K562 (cell line): ENCODE measurements at regions not wholly inside any gene's neighbourhood (a gene's known extent, or its start where the extent isn't known, plus 50 kb on each side); places are given as distances from the start of the nearest gene placed in this dataset.

Experiments used
- ATAC-seq: fragments of 200-7000 bp; cut with Tn5 transposase; 3 replicates; pipeline ENCODE4 v1.9.1; 2020; ENCODE audit warnings: moderate library complexity
- BruUV-seq: library from RNA; stranded (reverse); fragments of 400-500 nt; replicated peaks from 2 replicates; lab custom pipeline; 2021; lab: Mats Ljungman, UMichigan
- CTCF ChIA-PET: fragments of 300-600 bp; formaldehyde crosslinking; extraction: SDS; loops from one replicate; lab custom pipeline; 2021; ENCODE audit warnings: low intra/inter-chr PET ratio; lab: Yijun Ruan, JAX
- POLR2A ChIA-PET: fragments of 300-600, 350-650 bp; sonication (Branson Sonifier 250); formaldehyde crosslinking; extraction: SDS; loops from one replicate; lab custom pipeline; 2021; ENCODE audit warnings: antibody characterized with exemption, inconsistent platforms; lab: Yijun Ruan, JAX
- DNase-seq, 4 experiments: peaks; one replicate each; pipeline versions ENCODE4 v3.0.0 to v3.0.0-alpha.2; 2011 to 2018; ENCODE audit warnings: low spot score in 3 of 4, mixed read lengths in 3 of 4; ENCODE audit errors: extremely low read depth in 1 of 4
- FAIRE-seq: peaks from 2 replicates; lab custom pipeline; 2011; peaks lifted over from hg19 to GRCh38; lab: Jason Lieb, UNC
- H2AFZ ChIP-seq: 2 replicates; pipeline ENCODE4 v1.6.0; 2011; ENCODE audit warnings: low read depth, low read length, control low read depth, inconsistent platforms
- H3K27ac ChIP-seq: fragments of 200-600 bp; 3 replicates; pipeline ENCODE4 v1.8.0; 2011; ENCODE audit warnings: low read depth, mild to moderate bottlenecking, control low read depth, inconsistent platforms, low read length, moderate library complexity, mixed read lengths; ENCODE audit errors: extremely low read depth
- H3K27me3 ChIP-seq, 2 experiments: fragments of 300-600 bp in 1 of 2; 2 replicates in 1 of 2; 3 replicates in 1 of 2; pipeline versions ENCODE4 v1.6.0 to v1.8.0; 2011; ENCODE audit warnings: inconsistent platforms in 2 of 2, low read length in 2 of 2, mild to moderate bottlenecking in 1 of 2, mixed read lengths in 1 of 2, moderate library complexity in 1 of 2; ENCODE audit not compliant: control insufficient read depth in 2 of 2, insufficient read depth in 2 of 2
- H3K36me3 ChIP-seq: fragments of 300-600 bp; 3 replicates; pipeline ENCODE4 v1.8.0; 2011; ENCODE audit warnings: mild to moderate bottlenecking, low read length, inconsistent platforms; ENCODE audit not compliant: control insufficient read depth, insufficient read depth
- H3K4me1 ChIP-seq, 2 experiments: fragments of 200-600 bp in 1 of 2; replicated peaks in 1 of 2; 2 replicates in 1 of 2; 3 replicates in 1 of 2; pipeline versions ENCODE4 v1.5.1 to v1.8.0; 2011; ENCODE audit warnings: inconsistent platforms in 2 of 2, low read length in 2 of 2, mild to moderate bottlenecking in 1 of 2, mixed read lengths in 1 of 2, moderate library complexity in 1 of 2; ENCODE audit not compliant: control insufficient read depth in 2 of 2, insufficient read depth in 2 of 2
- H3K4me2 ChIP-seq: 2 replicates; pipeline ENCODE4 v1.6.1; 2011; ENCODE audit warnings: low read length, control low read depth, inconsistent platforms, mixed read lengths; ENCODE audit not compliant: insufficient read depth
- H3K4me3 ChIP-seq: fragments of 200-600 bp; sonication (generic), shearing (Covaris generic); 2 replicates; pipeline ENCODE4 v1.5.1; 2016; ENCODE audit warnings: control low read depth, inconsistent platforms
- H3K79me2 ChIP-seq: fragments of 200-600 bp; 3 replicates; pipeline ENCODE4 v1.8.0; 2011; ENCODE audit warnings: low read length, inconsistent platforms; ENCODE audit not compliant: control insufficient read depth, insufficient read depth
- H3K9ac ChIP-seq, 2 experiments: 2 replicates each; pipeline versions ENCODE4 v1.6.0 to v1.6.1; 2011; ENCODE audit warnings: low read depth in 2 of 2, low read length in 2 of 2, control low read depth in 1 of 2, inconsistent platforms in 1 of 2, mild to moderate bottlenecking in 1 of 2, mixed read lengths in 1 of 2; ENCODE audit not compliant: insufficient read depth in 1 of 2
- H3K9me1 ChIP-seq: one replicate; pipeline ENCODE4 v1.6.0; 2011; ENCODE audit warnings: inconsistent platforms, mild to moderate bottlenecking, low read length, moderate library complexity; ENCODE audit not compliant: control insufficient read depth, insufficient read depth
- H3K9me3 ChIP-seq: replicated peaks from 2 replicates; pipeline ENCODE4 v1.5.1; 2011; ENCODE audit warnings: low read depth, low read length, inconsistent platforms; ENCODE audit not compliant: control insufficient read depth, insufficient read depth
- H4K20me1 ChIP-seq: replicated peaks from 2 replicates; pipeline ENCODE4 v1.6.1; 2011; ENCODE audit warnings: low read length, inconsistent platforms, mixed read lengths; ENCODE audit not compliant: control insufficient read depth, insufficient read depth
- BHLHE40 ChIP-seq: IDR thresholded peaks from 2 replicates; pipeline ENCODE4 v1.6.1; 2011; ENCODE audit warnings: low read length, improper control_type of control experiment
- C11orf30 ChIP-seq: fragments of 450-650 bp; IDR thresholded peaks from 2 replicates; pipeline ENCODE4 v1.6.1; 2016; ENCODE audit warnings: low read depth, mild to moderate bottlenecking
- GMEB1 ChIP-seq: fragments of 250-450 bp; sonication (Bioruptor Pico); IDR thresholded peaks from 2 replicates; pipeline ENCODE4 v1.4.0; 2020; ENCODE audit warnings: mild to moderate bottlenecking
- SIRT6 ChIP-seq: IDR thresholded peaks from one replicate; pipeline ENCODE4 v1.6.1; 2012; ENCODE audit warnings: low read depth, mild to moderate bottlenecking, control low read depth, inconsistent platforms, low read length, moderate library complexity
- TGIF2 ChIP-seq: sonication (generic); formaldehyde crosslinking; IDR thresholded peaks from 2 replicates; pipeline ENCODE4 v1.8.1; 2022; ENCODE audit warnings: mild to moderate bottlenecking, missing genetic modification reagents, moderate library complexity
- ZNF146 ChIP-seq: IDR thresholded peaks from one replicate; pipeline ENCODE4 v1.6.1; 2018; ENCODE audit warnings: missing compliant biosample characterization; ENCODE audit not compliant: unreplicated experiment
- ZNF184 ChIP-seq: sonication (generic); formaldehyde crosslinking; IDR thresholded peaks from 2 replicates; pipeline ENCODE4 v1.5.0; 2020; ENCODE audit warnings: missing genetic modification reagents
- ZNF316 ChIP-seq: fragments of 450-650 bp; IDR thresholded peaks from 2 replicates; pipeline ENCODE4 v1.6.1; 2016
- WGBS: fragments of 100-300 bp; shearing (Covaris generic); methylation state at CpG from one replicate; pipeline ENCODE4 v1.1.6; 2016; ENCODE audit warnings: low coverage, mixed read lengths; ENCODE audit not compliant: insufficient coverage; ENCODE audit errors: missing lambda C conversion rate; 5-methylcytosine and 5-hydroxymethylcytosine counted together
- in situ Hi-C: fragments of 300-500 bp; cut with MboI; formaldehyde crosslinking; loops from 4 replicates; pipeline ENCODE4 v1.15.0; 2018; ENCODE audit warnings: inconsistent platforms, mixed read lengths
- intact Hi-C: fragments of 100-400 bp; cut with micrococcal nuclease; formaldehyde crosslinking; loops from 2 replicates; pipeline ENCODE4 v1.14.2; 2022

DNA sequence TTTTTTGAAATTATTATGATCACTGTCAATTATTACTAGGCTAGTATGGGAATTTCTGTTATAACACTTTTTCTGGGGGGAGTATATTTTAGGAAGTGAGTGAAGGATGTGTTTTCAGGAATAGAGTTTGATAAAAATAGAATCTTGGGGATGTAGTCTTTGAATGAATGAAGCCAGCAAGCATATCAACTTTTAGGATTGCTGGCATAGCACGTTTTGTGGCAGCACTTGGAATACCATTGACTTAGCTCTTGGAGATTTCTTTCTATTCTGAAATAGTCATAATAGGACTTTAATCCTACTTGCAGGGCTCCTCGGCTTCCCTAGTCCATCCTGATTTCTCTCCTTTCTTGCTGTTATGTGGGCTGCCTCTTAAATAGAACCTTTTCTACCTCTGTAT lies 141.6 kb downstream of the DACT1 start:
- BruUV-seq, result no TSS peak
- Histone ChIP-seq H3K27me3 (peaks cover 2 to 8% of the 10 kb centered on the region in 2 experiments; a peak in 4 of 5 replicates), H3K9ac (no peak overlapping the region), H3K79me2 (no peaks in the 10 kb centered on the region), H3K36me3 (no peaks in the 10 kb centered on the region), H3K4me1 (no peaks in the 10 kb centered on the region), H2AFZ (no peak overlapping the region), H4K20me1 (no peaks in the 10 kb centered on the region), H3K9me1 (no peaks in the 10 kb centered on the region), H3K9me3 (no peaks in the 10 kb centered on the region), H3K27ac (no peak overlapping the region)
- in situ Hi-C loops, result no loop called here
- no peak for FAIRE-seq
- DNase-seq, result no peak
- POLR2A ChIA-PET, result no interaction called here
- ATAC-seq, result no peak
- 0% methylated on average over 2 of the region's 2 CpGs for WGBS
- TF ChIP-seq SIRT6, result no peak
- TF ChIP-seq C11orf30, result no peak
- no peak for TF ChIP-seq ZNF146 (CRISPR knock-in tag)
- TF ChIP-seq GMEB1 (CRISPR knock-in tag), result no peak
- no peak for TF ChIP-seq ZNF184 (CRISPR knock-in tag)
- TF ChIP-seq TGIF2 (CRISPR knock-in tag), result no peak
- TF ChIP-seq BHLHE40, result no peak
- no peak for TF ChIP-seq ZNF316
- TF ChIP-seq, all 486 proteins: peak for 0
- Histone ChIP-seq H3K4me3 (no peak overlapping the region), H3K4me2 (no peak overlapping the region)
- CTCF ChIA-PET, result no interaction called here
- intact Hi-C loops, result no loop called here
